BJ (cell line): ENCODE measurements at regions not wholly inside any gene's neighbourhood (a gene's known extent, or its start where the extent isn't known, plus 50 kb on each side); places are given as distances from the start of the nearest gene placed in this dataset.

Experiments
- CTCF ChIA-PET: fragments of 350-600 bp; formaldehyde crosslinking; extraction: SDS; loops from one replicate; lab custom pipeline; 2021; ENCODE audit warnings: antibody characterized with exemption, inconsistent platforms; lab: Yijun Ruan, JAX
- POLR2A ChIA-PET: fragments of 300-600 bp; sonication (Branson Sonifier 250); formaldehyde crosslinking; extraction: SDS; loops from one replicate; lab custom pipeline; 2021; ENCODE audit warnings: antibody characterized with exemption; lab: Charles Lee
- DNase-seq: peaks from one replicate; pipeline ENCODE4 v3.0.0-alpha.2; 2011; ENCODE audit warnings: low read depth
- H3K27me3 ChIP-seq: 2 replicates; pipeline ENCODE4 v1.6.0; 2011; ENCODE audit warnings: low read length; ENCODE audit not compliant: control insufficient read depth, insufficient read depth
- H3K36me3 ChIP-seq: 2 replicates; pipeline ENCODE4 v1.5.1; 2011; ENCODE audit warnings: low read length; ENCODE audit not compliant: control insufficient read depth, insufficient read depth
- H3K4me3 ChIP-seq: 2 replicates; pipeline ENCODE4 v1.5.1; 2011; ENCODE audit warnings: low read depth, mild to moderate bottlenecking, control low read depth, low read length
- TF ChIP-seq, protein P1 (sequence below): IDR thresholded peaks from 2 replicates; pipeline ENCODE4 v1.5.1; 2011; ENCODE audit warnings: low read depth, mild to moderate bottlenecking, control low read depth, inconsistent platforms, low read length, moderate library complexity; ENCODE audit not compliant: insufficient read depth

DNA sequence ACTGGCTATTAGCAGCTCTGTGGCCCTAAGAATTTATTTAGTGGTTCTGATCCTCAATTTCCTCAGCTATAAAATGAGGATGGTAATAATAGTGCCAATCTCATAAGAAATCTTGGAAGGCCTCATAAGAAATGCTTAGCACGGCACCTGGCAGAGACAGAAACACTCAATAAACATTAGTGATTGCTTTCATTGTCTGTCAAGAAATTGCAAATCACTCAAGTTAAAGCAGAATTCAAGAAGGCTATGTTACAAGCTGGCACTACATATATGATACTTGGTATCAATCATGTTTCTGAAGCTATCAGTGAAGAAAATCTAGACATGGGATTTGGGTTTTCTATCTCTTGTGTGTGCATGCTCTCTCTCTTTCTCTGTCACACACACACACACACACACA is 267.7 kb upstream of the KCNIP4 start:
- no peaks in the 10 kb centered on the region for H3K36me3 ChIP-seq
- H3K4me3 ChIP-seq, result no peak overlapping the region
- ChIA-PET POLR2A (no interaction called here), CTCF (no interaction called here)
- no peaks in the 10 kb centered on the region for H3K27me3 ChIP-seq
- TF ChIP-seq, protein P1, sequence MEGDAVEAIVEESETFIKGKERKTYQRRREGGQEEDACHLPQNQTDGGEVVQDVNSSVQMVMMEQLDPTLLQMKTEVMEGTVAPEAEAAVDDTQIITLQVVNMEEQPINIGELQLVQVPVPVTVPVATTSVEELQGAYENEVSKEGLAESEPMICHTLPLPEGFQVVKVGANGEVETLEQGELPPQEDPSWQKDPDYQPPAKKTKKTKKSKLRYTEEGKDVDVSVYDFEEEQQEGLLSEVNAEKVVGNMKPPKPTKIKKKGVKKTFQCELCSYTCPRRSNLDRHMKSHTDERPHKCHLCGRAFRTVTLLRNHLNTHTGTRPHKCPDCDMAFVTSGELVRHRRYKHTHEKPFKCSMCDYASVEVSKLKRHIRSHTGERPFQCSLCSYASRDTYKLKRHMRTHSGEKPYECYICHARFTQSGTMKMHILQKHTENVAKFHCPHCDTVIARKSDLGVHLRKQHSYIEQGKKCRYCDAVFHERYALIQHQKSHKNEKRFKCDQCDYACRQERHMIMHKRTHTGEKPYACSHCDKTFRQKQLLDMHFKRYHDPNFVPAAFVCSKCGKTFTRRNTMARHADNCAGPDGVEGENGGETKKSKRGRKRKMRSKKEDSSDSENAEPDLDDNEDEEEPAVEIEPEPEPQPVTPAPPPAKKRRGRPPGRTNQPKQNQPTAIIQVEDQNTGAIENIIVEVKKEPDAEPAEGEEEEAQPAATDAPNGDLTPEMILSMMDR, result no peak
- no peak for DNase-seq

DNA sequence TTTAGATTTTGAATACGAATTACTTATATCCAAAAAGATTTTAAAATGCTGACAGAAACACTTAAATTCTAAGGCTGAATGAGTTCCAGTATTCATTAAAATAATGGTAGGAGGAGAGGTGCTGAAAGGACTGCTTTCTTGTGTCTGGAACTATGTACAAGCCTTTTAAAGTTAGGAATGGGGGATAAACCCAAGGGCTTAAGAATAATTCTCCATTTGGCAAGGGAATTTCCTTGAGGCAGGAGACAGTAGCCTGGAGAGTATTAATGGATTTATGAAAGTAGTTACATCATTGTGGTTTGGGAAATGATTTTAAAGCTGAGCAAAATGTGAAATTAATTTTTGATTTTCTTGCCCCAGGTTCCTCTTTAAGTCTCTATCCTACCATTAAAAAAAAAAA is 266.5 kb upstream of the KCNIP4 start:
- POLR2A ChIA-PET, result no interaction called here
- CTCF ChIA-PET, result interaction anchor here (0.6 kb wide), 1 partner anchor 172 kb away, joined by 3 read pairs; no protein-coding TSS in a partner anchor

DNA sequence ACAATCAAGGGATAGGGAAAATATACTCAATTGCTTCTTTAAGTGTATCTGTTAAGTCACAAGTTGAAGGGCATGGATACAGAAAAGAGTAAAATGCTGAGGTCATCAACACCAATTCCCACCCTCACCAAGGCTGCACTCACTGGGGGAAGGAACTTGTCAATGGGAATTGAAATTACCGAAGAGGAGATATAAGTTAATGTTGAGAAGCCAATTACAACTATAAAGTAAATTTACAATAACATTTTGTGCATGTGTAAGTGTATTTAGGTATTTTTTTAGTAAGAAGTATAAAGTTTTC is 255.1 kb upstream of the KCNIP4 start:
- POLR2A ChIA-PET, result no interaction called here
- H3K4me3 ChIP-seq, result no peak overlapping the region
- DNase-seq, result no peak
- no peaks in the 10 kb centered on the region for H3K36me3 ChIP-seq
- no peaks in the 10 kb centered on the region for H3K27me3 ChIP-seq
- TF ChIP-seq, protein P1, result no peak
- CTCF ChIA-PET, result no interaction called here

More for the DNA sequence above, 266.5 kb upstream of the KCNIP4 start:
- Histone ChIP-seq H3K36me3 (no peaks in the 10 kb centered on the region), H3K27me3 (no peaks in the 10 kb centered on the region), H3K4me3 (no peak overlapping the region)
- TF ChIP-seq, protein P1, result no peak
- no peak for DNase-seq

DNA sequence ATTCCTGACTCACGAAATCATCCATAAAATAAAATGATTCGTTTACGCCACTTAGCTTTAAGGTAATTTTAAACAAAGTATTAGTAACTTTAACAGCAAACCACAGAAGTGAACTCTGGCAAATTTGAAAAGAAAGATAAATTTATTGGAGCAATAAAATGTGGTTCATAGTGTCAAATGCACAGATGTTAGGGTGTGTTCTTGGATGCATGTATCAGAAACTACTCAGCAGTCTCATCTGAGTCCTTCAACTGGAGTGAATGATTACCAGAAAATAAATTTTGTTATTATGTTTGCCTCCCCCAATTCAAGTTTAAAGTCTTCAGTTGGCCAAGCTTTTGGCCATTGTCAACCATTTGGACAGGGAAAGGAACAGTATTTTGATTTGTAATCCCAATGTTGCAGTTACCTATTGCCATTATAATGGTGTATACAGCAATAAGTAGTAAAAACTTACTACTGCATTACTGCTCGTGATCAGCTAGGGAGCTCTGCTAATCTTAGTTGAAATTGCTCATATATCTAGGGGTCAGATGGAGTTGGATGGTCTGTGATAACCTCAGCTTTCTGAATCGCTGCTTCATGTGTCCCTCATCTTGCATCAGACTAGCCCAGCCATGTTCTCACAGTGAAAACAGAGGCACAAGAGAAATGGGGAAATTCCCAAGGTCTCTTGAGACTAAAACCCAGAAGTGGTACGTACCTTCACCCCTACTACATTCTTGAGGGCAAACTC is 254.6 kb upstream of the KCNIP4 start:
- DNase-seq, result no peak
- TF ChIP-seq, protein P1, result no peak
- POLR2A ChIA-PET, result no interaction called here
- H3K36me3 ChIP-seq, result no peaks in the 10 kb centered on the region
- no peaks in the 10 kb centered on the region for H3K27me3 ChIP-seq
- CTCF ChIA-PET, result interaction anchor here (0.8 kb wide), 1 partner anchor 29 kb away, joined by 3 read pairs; no protein-coding TSS in a partner anchor
- no peak overlapping the region for H3K4me3 ChIP-seq

DNA sequence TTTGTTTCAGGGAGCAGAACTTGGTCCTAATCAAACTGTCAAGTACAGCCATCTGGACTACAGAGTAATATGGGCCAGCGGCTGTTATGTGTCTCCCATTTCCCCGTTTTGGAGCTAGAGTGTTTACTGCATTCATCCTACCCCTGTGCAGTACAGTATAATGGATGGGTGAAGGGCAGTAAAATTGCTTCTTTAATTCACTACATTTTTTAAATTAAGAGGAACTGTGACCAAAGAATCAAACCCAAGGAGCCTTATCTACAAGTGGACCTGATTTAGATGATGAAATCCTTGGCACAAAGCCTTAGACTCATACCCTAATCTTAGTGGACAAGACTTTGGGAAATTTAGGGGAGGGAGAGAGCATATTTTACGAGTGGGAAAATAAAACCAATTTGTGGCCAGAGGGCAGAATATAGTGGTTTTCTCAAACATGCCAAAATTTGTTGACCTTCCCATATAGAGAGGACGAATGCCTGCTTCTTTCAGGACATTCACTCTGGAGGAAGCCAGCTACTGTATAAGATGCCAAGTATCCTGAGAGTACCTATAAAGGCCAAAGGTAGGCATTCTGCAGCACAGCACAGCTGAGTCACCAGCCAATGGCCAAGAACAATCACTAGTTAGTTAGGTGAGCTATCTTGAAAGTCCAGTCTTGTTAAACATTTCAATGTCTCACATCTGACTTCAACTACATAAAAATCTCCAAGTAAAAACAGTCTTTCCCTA is 253.8 kb upstream of the KCNIP4 start:
- no peak for DNase-seq
- ChIA-PET POLR2A (no interaction called here), CTCF (interaction anchor here (0.8 kb wide), 1 partner anchor 30 kb away, joined by 3 read pairs; no protein-coding TSS in a partner anchor)
- TF ChIP-seq, protein P1, result no peak
- Histone ChIP-seq H3K36me3 (no peaks in the 10 kb centered on the region), H3K4me3 (no peak overlapping the region), H3K27me3 (no peaks in the 10 kb centered on the region)
